ENCODE measurements at regions not wholly inside any gene's neighbourhood (a gene's known extent, or its start where the extent isn't known, plus 50 kb on each side); places are given as distances from the start of the nearest gene placed in this dataset.
"Not testable (repeated sequence)": the region's sequence is repeated elsewhere in the genome, so short reads cannot be mapped to it uniquely, and the experiment has no call there.

GRCh38 chr14:25537846-25538455 is 488.0 kb upstream of the STXBP6 start:
- DNase-seq: no peak

GRCh38 chr14:25526290-25526689 is 476.3 kb upstream of the STXBP6 start:
- DNase-seq: no peak

DNA sequence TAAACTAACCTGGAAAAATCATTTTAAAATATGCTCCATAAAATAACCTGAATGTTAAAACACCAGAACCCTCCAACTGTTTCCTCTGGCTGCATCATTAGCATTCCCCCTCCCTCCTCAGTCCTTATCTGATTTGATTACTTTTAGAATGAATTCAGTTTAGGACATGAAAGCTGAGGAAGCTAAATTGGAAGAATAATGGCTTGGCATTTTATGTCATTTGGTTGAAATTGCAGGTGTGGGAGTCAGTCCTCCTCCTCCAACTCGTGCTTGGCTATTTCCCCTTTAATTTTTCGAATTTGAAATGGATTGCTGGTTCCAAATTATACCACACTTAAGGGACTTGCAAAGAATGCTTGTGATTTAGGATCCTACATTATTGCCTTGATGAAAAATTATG is 473.0 kb upstream of the STXBP6 start:
- no peak for DNase-seq

GRCh38 chr14:25522116-25522515 is 472.2 kb upstream of the STXBP6 start:
- DNase-seq: no peak

DNA sequence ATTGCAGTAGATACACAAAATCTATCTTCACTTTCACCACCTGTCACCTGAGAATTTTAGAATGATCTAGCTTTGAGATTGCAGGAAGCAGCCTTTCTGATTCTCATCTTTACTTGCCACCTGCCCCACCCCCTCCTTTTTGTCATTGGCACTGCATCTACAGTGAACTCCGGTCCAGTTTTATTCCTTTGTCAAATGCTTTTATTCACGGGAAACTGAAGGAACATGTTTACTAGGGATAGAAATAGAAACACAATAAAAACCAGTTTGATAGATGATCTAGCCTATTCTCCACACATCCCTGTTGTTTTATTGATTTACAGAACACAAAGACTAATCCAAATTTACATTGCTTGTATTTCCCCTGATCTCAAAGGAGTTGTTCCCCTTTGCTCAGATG is 471.7 kb upstream of the STXBP6 start:
- no peak for DNase-seq

DNA sequence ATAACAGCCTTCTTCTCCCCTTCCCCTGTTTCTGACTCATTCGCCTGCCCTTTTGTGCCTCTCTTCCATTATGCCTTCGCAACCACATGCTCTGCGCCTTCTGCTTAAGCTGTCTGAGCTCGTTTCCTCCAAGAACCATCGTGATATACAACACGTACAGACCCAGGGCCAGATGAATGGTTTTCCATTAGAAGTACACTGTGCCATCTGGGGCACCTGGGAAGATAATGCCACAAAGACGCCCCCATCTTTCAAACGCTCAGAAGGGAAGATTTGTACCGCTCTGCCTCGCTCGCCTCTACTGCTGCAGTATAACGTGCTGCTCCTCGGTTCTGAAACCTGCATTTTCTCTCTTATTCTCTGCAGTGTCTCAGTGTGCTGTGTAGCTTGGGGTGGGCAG is 470.9 kb upstream of the STXBP6 start:
- DNase-seq: no peak

GRCh38 chr14:25518364-25518763 is 468.4 kb upstream of the STXBP6 start:
- no peak for DNase-seq

DNA sequence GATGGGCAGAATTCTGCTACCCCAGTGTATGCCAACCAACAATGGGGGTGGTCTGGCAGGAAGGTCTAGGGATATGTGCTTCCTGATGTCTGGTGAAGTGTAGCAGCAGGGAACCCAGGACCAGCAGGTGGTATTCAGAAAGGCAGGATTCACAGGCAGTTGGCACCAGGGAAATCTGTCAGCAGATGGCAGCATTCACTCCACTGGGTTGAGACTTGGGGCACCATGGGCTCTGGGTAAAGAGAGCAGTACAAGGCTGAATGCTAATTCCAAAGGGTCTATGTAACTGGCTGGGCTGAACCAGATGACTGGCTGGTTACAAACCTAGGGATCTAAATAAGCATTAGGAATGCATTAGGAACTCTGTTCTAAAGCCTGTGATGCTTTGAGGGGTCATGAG is 466.9 kb upstream of the STXBP6 start:
- DNase-seq: no peak

GRCh38 chr14:25508845-25509244 is 458.9 kb upstream of the STXBP6 start:
- no peak for DNase-seq

- DNase-seq: no peak
Observed at GRCh38 chr14:25501749-25502148, 451.8 kb upstream of the STXBP6 start.

DNA sequence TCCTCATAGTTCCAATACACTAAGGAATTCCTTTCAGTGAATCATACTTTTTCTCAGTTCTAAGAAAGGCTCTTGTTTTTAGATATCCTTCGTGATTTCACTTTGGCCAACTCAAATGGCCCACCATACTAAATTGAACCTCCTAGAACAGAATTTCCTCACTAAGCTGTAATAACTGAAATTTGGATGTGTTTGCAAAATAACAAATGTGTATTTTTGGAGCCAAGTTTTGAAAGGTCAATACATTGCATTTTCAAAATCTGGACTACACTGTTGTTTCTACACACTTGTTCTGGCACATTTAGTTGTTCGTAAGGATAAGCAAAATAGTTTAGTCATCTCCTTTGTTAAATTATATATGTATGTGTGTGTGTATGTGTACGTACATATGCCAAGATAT is 439.0 kb upstream of the STXBP6 start:
- no peak for DNase-seq

GRCh38 chr14:25485381-25485780 is 435.4 kb upstream of the STXBP6 start:
- no peak for DNase-seq

DNA sequence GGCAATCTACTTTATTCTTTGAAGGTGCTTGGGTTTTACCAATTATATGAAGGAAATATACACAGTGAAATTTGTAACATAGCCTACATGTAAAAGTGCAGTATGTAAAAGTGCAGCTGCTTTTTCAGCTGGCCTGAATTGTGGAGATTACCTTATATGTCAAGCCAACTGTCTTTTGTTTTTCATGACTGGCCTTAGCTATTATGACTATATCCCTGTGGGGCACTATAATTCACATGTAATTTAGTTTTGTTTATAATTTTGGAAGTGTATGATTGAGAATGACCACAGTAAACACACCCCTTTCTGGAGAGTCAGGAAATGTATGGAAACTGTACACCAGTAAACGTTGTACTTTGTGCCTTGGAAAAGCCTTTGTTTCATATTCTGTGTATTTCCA is 435.0 kb upstream of the STXBP6 start:
- DNase-seq: no peak

DNA sequence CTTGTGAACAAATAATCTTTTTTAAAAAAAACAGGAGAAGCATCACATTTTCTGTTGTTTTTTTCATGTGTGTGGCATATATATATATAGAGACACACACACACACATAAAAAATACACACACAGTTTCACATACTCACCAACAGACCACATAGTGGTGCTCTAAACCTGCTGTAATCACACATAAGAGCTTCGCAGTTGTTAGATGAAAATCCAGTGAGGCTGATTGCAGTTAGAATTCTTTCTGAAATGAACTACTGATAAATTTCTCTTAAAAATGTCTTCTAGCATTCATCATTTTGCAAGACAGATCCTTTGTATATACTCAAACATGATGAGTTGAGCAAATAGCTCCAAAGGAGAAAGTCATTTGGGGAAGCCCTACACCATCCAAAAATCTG is 434.3 kb upstream of the STXBP6 start:
- DNase-seq: no peak

GRCh38 chr14:25477316-25478098 is 427.6 kb upstream of the STXBP6 start:
- DNase-seq: no peak

GRCh38 chr14:25472700-25473099 is 422.8 kb upstream of the STXBP6 start:
- no peak for DNase-seq

DNA sequence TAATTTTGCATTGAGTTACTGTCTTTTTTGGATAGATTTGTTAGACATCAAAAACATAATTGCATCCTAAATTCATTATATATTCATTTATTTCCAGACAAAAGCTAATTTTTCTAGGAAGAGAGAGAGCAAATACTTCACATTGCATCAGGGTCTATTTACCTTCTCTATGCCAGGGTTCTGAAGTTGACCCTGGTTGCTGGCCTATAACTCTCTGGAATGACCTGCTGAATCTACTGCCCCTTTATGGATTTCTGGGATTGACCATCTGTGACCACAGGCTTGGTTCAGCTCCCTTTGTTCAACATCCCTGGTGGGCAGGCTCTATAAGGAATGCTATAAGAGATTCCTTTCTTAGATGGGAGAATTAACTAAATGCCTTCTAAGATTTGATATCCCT is 414.8 kb upstream of the STXBP6 start:
- DNase-seq: no peak

GRCh38 chr14:25464078-25464477 is 414.1 kb upstream of the STXBP6 start:
- DNase-seq: no peak

DNA sequence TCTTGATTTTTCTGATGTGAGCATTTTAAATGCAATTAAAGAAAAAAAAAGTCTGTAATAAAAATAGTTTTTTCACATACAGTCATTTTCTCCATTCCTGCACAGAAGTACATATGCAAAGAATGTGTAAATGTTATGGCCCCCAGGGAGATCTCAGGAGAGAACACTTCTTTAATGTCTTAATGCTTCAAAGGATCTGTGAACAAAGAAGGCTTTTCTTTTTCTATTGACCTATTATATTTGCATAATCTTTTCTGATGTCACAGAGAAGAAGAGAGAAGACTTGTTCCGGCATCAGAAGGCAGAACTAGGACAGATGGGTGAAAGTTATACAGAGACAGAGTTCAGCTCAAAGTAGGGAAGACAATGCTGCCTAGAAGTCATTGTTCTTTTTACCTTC is 413.5 kb upstream of the STXBP6 start:
- no peak for DNase-seq

DNA sequence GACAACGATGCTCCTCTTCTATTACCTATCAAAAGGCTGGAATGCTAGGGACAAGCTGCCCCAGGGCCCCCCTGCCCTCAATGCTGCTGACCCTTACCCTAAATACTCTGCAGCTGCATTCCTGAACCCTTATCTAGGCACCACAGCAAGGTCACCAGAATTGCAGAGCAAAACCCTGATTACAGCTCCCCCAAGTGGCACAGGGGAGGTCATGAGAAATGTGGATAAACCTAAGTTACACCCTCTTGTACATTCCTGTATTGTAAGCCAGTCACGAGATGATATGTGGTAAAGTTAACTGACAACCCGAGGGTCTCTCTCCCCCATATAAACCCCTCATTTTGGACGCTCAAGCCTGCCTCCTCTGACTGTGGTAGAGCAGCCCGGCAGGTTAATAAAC is 411.8 kb upstream of the STXBP6 start:
- DNase-seq: no peak

GRCh38 chr14:25444381-25444780 is 394.4 kb upstream of the STXBP6 start:
- no peak for DNase-seq

- DNase-seq: not testable (repeated sequence)
Observed at GRCh38 chr14:25440382-25440781, 390.4 kb upstream of the STXBP6 start.

- DNase-seq: no peak
Observed at GRCh38 chr14:25436906-25437305, 387.0 kb upstream of the STXBP6 start.

DNA sequence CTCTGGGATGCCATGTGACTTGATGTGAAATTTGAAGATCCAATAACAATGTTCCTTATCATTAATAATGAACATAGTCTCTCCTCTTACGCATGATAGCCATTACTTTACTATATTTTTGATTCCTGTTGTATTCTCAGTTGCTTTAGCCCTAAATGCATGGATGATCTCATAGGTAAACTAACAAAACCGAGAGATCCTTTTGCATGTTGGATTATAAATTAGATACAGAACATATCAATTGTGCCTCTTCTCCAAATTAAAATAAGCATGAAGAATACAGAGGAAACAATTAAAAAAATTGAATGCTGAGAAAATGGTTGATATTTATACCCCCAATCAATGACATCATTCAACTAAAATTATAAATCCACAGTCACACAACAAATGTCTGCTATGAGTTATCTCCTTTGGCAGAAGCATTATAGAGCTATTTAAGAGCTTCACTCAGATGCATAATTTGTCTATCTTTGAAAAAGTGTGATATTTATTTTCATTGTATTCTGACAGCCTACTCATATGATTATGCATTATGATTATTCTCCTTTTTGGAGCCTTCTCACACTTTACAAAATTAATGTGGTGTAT is 386.4 kb upstream of the STXBP6 start:
- no peak for DNase-seq
